ENCODE measurements at regions not wholly inside any gene's neighbourhood (a gene's known extent, or its start where the extent isn't known, plus 50 kb on each side); places are given as distances from the start of the nearest gene placed in this dataset.

DNA sequence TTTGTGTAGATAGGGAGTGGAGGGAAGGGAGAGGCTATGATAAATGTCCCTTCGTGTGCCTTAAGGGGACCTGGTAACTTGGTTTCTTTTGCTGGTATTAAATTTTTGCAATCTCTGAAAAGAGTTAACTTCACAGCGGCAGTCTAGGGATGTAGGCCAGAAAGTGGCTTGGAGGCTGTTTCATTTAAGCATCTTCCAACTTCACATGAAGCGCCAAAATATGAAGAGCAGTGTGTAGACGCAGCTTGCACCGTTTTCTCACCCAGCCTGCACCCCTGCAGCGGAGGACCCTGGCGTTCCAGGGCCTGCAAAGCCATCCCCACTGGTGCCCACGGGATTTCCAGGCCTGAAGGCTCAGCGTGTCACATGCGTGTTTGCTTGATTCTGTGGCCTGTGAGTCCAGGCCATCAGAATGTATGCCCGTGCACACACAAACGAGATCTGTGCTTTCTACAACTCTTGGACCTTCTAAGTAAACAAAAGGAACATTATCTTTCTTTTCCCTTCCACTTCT, 87.2 kb upstream of the EPB41L3 start:
- no peaks in the 10 kb centered on the region for H3K9me3 ChIP-seq (ENCODE audit: control insufficient read depth, low read depth, low read length)
- no peaks in the 10 kb centered on the region for H3K36me3 ChIP-seq (ENCODE audit: control insufficient read depth in 2 of 2, extremely low read depth in 1 of 2, insufficient read depth in 2 of 2, low read length in 2 of 2)
- H3K9me1 ChIP-seq (ENCODE audit: control insufficient read depth, extremely low read depth, insufficient read depth, low read length) = no peaks in the 10 kb centered on the region
- DNase-seq (ENCODE audit: low read depth, low spot score) (no peak), FAIRE-seq (no peak)
- H3K9ac ChIP-seq (ENCODE audit: control insufficient read depth, extremely low read depth, insufficient read depth, low read length) = no peak overlapping the region
- peaks cover 4% of the 10 kb centered on the region for H3K4me1 ChIP-seq (ENCODE audit: control insufficient read depth, extremely low read depth, insufficient read depth, low read length)
- peak overlapping the region; percentile 83 for H3K4me2 ChIP-seq (ENCODE audit: control insufficient read depth, extremely low read depth, insufficient read depth, low read depth, low read length)
- no peaks in the 10 kb centered on the region for H4K20me1 ChIP-seq (ENCODE audit: control insufficient read depth, extremely low read depth, insufficient read depth, low read length)
- no peak overlapping the region for H2AFZ ChIP-seq (ENCODE audit: control insufficient read depth, low read length)
- dilution Hi-C loops (cut with MboI; ENCODE audit: extremely low pct_ligation_motif_present, low sequenced_read_pairs) = no loop called here
- TF ChIP-seq EZH2 (IDR thresholded peaks at IDR 0.05; ENCODE audit: low read length) = no peak
- peaks cover 35% of the 10 kb centered on the region for H3K27me3 ChIP-seq (ENCODE audit: control insufficient read depth, extremely low read depth, insufficient read depth, low read length)
- no peak overlapping the region for H3K27ac ChIP-seq (ENCODE audit: control insufficient read depth, insufficient read depth, low read length)
- peak overlapping the region in 1 of 3 experiments; percentile 59 for H3K4me3 ChIP-seq (ENCODE audit: control insufficient read depth in 2 of 3, extremely low read depth in 1 of 3, insufficient read depth in 2 of 3, low read depth in 1 of 3, low read length in 3 of 3)
- no peaks in the 10 kb centered on the region for H3K79me2 ChIP-seq (ENCODE audit: control insufficient read depth, insufficient read depth, low read length)

DNA sequence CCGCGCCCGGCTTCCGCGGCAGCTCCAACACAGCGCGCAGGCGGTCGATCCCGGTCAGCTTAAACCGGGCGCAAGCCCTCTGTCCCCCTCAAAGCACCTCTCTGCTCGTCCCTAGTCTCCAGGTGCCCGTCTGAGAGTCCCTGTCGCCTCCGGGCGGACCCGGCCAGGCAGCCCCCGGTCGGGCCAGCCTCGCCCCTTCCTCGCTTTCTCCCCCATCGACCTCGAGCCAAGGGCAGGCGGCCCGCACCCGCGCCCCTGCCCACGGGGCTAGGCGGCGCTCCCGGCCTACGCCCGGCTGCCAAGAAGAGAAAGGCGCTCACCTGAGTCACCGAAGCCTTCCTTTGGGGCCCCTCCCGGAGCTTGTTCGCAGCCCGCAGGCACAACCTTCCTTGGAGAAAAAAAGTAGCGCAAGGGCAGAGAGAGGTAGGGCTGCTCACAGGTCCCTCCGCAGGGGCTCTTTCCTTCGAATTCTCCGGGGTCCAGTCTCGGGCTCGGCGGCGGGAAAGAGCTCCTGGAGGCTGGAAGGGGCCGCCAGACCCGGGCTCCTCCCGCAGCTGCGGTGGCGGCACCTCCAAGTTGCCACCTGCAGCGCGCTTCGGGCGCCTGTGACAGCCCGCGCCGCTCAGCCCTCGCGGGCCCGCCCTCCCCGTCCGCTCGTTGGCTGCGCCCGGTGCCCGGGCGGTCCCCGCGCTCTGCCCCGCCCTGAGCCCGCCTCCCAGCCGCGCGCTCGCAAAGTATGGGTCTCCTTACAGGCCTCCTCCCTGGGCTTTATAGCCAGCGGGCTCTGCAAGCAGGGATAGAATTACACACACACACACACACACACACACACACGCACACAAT, 86.5 kb upstream of the EPB41L3 start:
- dilution Hi-C loops (cut with MboI; ENCODE audit: extremely low pct_ligation_motif_present, low sequenced_read_pairs) = no loop called here
- H3K79me2 ChIP-seq (ENCODE audit: control insufficient read depth, insufficient read depth, low read length) = no peaks in the 10 kb centered on the region
- no peak for FAIRE-seq
- no peak for TF ChIP-seq EZH2 (IDR thresholded peaks at IDR 0.05; ENCODE audit: low read length)
- TF ChIP-seq, protein P1, sequence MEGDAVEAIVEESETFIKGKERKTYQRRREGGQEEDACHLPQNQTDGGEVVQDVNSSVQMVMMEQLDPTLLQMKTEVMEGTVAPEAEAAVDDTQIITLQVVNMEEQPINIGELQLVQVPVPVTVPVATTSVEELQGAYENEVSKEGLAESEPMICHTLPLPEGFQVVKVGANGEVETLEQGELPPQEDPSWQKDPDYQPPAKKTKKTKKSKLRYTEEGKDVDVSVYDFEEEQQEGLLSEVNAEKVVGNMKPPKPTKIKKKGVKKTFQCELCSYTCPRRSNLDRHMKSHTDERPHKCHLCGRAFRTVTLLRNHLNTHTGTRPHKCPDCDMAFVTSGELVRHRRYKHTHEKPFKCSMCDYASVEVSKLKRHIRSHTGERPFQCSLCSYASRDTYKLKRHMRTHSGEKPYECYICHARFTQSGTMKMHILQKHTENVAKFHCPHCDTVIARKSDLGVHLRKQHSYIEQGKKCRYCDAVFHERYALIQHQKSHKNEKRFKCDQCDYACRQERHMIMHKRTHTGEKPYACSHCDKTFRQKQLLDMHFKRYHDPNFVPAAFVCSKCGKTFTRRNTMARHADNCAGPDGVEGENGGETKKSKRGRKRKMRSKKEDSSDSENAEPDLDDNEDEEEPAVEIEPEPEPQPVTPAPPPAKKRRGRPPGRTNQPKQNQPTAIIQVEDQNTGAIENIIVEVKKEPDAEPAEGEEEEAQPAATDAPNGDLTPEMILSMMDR (optimal IDR thresholded peaks at IDR 0.05 in 1 of 3, IDR thresholded peaks at IDR 0.05 in 1 of 3, conservative IDR thresholded peaks at IDR 0.05 in 1 of 3; ENCODE audit: extremely low read depth in 1 of 3, insufficient read depth in 2 of 3, low read length in 3 of 3) = no peak
- peak overlapping the region; percentile 20 to 67 (median 59) for H3K4me3 ChIP-seq (ENCODE audit: control insufficient read depth in 2 of 3, extremely low read depth in 1 of 3, insufficient read depth in 2 of 3, low read depth in 1 of 3, low read length in 3 of 3)
- H3K4me1 ChIP-seq (ENCODE audit: control insufficient read depth, extremely low read depth, insufficient read depth, low read length) = peaks cover 4% of the 10 kb centered on the region
- peak overlapping the region; percentile 83 for H3K4me2 ChIP-seq (ENCODE audit: control insufficient read depth, extremely low read depth, insufficient read depth, low read depth, low read length)
- peaks cover 38% of the 10 kb centered on the region for H3K27me3 ChIP-seq (ENCODE audit: control insufficient read depth, extremely low read depth, insufficient read depth, low read length)
- no peaks in the 10 kb centered on the region for H4K20me1 ChIP-seq (ENCODE audit: control insufficient read depth, extremely low read depth, insufficient read depth, low read length)
- no peaks in the 10 kb centered on the region for H3K36me3 ChIP-seq (ENCODE audit: control insufficient read depth in 2 of 2, extremely low read depth in 1 of 2, insufficient read depth in 2 of 2, low read length in 2 of 2)
- H3K27ac ChIP-seq (ENCODE audit: control insufficient read depth, insufficient read depth, low read length) = no peak overlapping the region
- no peaks in the 10 kb centered on the region for H3K9me3 ChIP-seq (ENCODE audit: control insufficient read depth, low read depth, low read length)
- no peaks in the 10 kb centered on the region for H3K9me1 ChIP-seq (ENCODE audit: control insufficient read depth, extremely low read depth, insufficient read depth, low read length)
- no peak overlapping the region for H3K9ac ChIP-seq (ENCODE audit: control insufficient read depth, extremely low read depth, insufficient read depth, low read length)
- DNase-seq (ENCODE audit: low read depth, low spot score) = no peak
- peak overlapping the region; percentile 27 for H2AFZ ChIP-seq (ENCODE audit: control insufficient read depth, low read length)

Measured in keratinocyte (primary cell).